ENCODE measurements at regions not wholly inside any gene's neighbourhood (a gene's known extent, or its start where the extent isn't known, plus 50 kb on each side); places are given as distances from the start of the nearest gene placed in this dataset.

GRCh38 chr13:57286511-57287098 lies 119.6 kb downstream of the PRR20E start (continued):
- TF ChIP-seq SALL2 (tag by site-specific recombination; IDR thresholded peaks at IDR 0.05; ENCODE audit: borderline replicate concordance) (no peak), ZNF157 (tag by site-specific recombination; IDR thresholded peaks at IDR 0.05) (no peak)

- ChIA-PET POLR2A (no interaction called here), CTCF (no interaction called here)
- no peak overlapping the region for H3K4me3 ChIP-seq (ENCODE audit: low read depth, low read length)
- no peaks in the 10 kb centered on the region for H3K4me1 ChIP-seq (ENCODE audit: control insufficient read depth, insufficient read depth, low read length)
- no peak overlapping the region for H3K27ac ChIP-seq (ENCODE audit: extremely low read depth, low read depth, low read length)
- TF ChIP-seq, protein P1, sequence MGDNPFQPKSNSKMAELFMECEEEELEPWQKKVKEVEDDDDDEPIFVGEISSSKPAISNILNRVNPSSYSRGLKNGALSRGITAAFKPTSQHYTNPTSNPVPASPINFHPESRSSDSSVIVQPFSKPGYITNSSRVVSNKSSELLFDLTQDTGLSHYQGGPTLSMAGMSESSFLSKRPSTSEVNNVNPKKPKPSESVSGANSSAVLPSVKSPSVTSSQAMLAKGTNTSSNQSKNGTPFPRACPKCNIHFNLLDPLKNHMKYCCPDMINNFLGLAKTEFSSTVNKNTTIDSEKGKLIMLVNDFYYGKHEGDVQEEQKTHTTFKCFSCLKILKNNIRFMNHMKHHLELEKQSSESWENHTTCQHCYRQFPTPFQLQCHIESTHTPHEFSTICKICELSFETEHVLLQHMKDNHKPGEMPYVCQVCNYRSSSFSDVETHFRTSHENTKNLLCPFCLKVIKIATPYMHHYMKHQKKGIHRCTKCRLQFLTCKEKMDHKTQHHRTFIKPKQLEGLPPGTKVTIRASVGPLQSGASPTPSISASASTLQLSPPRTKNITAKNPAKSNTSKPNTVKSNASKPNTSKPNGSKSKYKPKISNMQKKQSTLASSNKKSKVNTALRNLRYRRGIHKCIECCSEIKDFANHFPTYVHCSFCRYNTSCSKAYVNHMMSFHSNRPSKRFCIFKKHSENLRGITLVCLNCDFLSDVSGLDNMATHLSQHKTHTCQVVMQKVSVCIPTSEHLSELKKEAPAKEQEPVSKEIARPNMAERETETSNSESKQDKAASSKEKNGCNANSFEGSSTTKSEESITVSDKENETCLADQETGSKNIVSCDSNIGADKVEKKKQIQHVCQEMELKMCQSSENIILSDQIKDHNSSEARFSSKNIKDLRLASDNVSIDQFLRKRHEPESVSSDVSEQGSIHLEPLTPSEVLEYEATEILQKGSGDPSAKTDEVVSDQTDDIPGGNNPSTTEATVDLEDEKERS (tag by site-specific recombination; IDR thresholded peaks at IDR 0.05) = no peak
- TF ChIP-seq ZNF596 (tag by site-specific recombination; IDR thresholded peaks at IDR 0.05) (no peak), BCL11B (tag by site-specific recombination; IDR thresholded peaks at IDR 0.05; ENCODE audit: low read depth) (no peak), ZNF830 (tag by site-specific recombination; IDR thresholded peaks at IDR 0.05; ENCODE audit: low read depth) (no peak), ZNF785 (tag by site-specific recombination; IDR thresholded peaks at IDR 0.05) (no peak), TSHZ1 (tag by site-specific recombination; IDR thresholded peaks at IDR 0.05; ENCODE audit: borderline replicate concordance) (no peak), OSR2 (tag by site-specific recombination; IDR thresholded peaks at IDR 0.05) (no peak), ZNF555 (tag by site-specific recombination; conservative IDR thresholded peaks at IDR 0.05) (no peak), ZXDB (tag by site-specific recombination; IDR thresholded peaks at IDR 0.05) (no peak), ZSCAN18 (tag by site-specific recombination; IDR thresholded peaks at IDR 0.05) (no peak), YY1 (tag by site-specific recombination; IDR thresholded peaks at IDR 0.05) (no peak), HOXD13 (CRISPR knock-in tag; IDR thresholded peaks at IDR 0.05; ENCODE audit: borderline replicate concordance) (no peak), ZNF529 (tag by site-specific recombination; IDR thresholded peaks at IDR 0.05; ENCODE audit: insufficient replicate concordance) (no peak), ZNF501 (tag by site-specific recombination; IDR thresholded peaks at IDR 0.05) (no peak), GLI2 (tag by site-specific recombination; IDR thresholded peaks at IDR 0.05; ENCODE audit: borderline replicate concordance, low read depth) (no peak)
- TF ChIP-seq, protein P2, sequence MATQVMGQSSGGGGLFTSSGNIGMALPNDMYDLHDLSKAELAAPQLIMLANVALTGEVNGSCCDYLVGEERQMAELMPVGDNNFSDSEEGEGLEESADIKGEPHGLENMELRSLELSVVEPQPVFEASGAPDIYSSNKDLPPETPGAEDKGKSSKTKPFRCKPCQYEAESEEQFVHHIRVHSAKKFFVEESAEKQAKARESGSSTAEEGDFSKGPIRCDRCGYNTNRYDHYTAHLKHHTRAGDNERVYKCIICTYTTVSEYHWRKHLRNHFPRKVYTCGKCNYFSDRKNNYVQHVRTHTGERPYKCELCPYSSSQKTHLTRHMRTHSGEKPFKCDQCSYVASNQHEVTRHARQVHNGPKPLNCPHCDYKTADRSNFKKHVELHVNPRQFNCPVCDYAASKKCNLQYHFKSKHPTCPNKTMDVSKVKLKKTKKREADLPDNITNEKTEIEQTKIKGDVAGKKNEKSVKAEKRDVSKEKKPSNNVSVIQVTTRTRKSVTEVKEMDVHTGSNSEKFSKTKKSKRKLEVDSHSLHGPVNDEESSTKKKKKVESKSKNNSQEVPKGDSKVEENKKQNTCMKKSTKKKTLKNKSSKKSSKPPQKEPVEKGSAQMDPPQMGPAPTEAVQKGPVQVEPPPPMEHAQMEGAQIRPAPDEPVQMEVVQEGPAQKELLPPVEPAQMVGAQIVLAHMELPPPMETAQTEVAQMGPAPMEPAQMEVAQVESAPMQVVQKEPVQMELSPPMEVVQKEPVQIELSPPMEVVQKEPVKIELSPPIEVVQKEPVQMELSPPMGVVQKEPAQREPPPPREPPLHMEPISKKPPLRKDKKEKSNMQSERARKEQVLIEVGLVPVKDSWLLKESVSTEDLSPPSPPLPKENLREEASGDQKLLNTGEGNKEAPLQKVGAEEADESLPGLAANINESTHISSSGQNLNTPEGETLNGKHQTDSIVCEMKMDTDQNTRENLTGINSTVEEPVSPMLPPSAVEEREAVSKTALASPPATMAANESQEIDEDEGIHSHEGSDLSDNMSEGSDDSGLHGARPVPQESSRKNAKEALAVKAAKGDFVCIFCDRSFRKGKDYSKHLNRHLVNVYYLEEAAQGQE (tag by site-specific recombination; IDR thresholded peaks at IDR 0.05) = no peak
- H3K9me3 ChIP-seq (ENCODE audit: control insufficient read depth, insufficient read depth, low read depth, low read length) = no peaks in the 10 kb centered on the region
- no peaks in the 10 kb centered on the region for H3K36me3 ChIP-seq (ENCODE audit: control insufficient read depth in 2 of 2, insufficient read depth in 1 of 2, low read length in 2 of 2)
Measured at GRCh38 chr13:57302604-57303003, 135.6 kb downstream of the PRR20E start.

Data from HEK293 (cell line).